Glomerular visceral epithelial cell (primary cell): ENCODE measurements at regions not wholly inside any gene's neighbourhood (a gene's known extent, or its start where the extent isn't known, plus 50 kb on each side); places are given as distances from the start of the nearest gene placed in this dataset.

Experiments
- DNase-seq: peaks from one replicate; pipeline ENCODE4 v3.0.0-alpha.2; 2016; ENCODE audit errors: extremely low spot score

DNA sequence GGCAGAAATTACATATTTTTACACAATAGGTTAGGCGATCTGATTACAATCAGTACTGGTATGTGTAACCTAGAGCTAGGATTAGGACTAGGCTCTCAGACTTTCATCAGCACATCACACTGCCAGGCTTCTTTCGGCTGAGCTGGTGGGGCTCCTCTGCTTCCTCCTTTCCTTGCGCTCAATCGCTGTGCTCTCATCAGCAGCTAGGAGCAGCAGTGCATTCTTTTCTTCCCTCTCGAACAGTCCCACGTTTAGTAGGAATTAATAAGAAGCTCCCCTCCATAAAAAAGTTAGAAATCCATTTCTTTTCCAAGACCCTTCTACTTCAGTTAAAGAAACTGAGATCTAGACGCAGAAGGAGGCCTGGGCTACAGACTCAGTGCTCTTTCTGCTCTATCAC, 350.4 kb downstream of the SPRY1 start:
- no peak for DNase-seq

DNA sequence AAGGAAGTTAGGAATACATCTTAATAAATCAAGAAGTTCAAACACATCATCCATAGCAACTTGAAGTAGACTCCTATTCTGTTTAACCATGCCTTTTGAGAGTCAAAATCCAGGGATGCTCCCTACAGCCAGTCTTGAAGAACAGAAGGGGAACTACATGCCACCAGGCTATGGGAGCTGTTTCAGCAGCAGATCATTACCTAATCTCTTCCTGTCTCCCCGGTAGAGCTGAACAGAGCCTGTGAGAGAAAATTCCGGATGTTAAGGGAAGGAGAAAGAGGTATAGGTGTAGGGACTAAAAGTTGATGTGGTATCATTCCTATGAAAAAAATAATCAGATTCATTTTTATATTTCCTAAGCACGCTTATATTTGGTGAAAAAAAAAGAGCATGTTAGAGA, 352.2 kb downstream of the SPRY1 start:
- DNase-seq = no peak

DNA sequence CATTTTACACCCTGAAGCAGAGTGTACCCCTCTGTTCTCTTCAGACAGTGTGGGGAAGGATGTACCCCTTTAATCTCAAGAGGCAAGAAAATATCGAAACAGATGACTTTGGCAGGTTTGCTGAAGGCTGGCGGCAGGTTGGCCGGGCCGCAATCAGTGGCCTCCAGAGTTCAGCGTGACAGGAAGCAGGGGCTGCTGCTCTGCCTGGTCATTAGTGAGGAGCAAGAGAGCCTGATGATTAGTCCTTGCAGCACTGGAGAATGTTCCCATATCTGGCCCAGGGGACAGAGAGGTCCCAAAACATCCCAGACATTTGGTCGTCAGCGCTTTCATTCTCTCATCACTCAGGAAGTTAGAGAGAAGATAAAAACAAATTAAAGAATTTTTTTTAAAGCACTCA, 352.8 kb downstream of the SPRY1 start:
- DNase-seq = no peak

DNA sequence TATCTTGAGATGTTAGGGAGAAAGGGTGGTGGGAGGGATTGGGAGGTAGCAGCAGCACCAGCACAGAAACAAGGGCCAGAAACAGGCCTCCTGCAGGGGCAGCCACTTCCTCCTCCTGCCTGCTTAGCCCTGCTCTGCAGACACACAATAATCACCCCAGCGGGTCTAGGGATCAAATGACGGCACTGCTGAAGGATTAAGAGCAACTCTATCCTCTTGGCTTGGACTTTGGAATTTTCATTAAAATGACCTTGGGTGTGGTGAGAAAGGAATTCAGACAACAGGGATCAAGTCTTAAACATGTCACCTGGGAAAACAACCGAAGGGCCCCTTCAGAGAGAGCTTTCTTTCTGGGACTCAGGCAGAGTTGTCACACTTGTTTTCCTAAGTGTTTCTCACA, 353.4 kb downstream of the SPRY1 start:
- DNase-seq = no peak

DNA sequence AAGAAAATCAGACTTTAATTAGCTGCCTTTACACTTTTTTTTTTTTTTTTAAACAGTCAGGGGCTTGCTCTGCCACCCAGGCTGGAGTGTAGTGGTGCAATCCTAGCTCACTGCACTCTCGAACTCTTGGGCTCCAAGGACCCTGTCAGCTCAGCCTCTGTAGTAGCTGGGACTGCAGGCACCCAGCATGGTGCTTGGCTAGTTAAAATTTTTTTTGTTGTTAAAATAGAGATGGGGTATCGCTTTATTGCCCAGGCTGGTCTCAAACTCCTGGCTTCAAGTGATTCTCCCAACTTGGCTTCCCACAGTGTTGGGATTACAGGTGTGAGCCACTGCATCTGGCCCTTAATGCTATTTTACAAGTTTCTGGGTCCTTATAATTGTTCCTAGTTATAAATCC, 359.1 kb downstream of the SPRY1 start:
- no peak for DNase-seq

DNA sequence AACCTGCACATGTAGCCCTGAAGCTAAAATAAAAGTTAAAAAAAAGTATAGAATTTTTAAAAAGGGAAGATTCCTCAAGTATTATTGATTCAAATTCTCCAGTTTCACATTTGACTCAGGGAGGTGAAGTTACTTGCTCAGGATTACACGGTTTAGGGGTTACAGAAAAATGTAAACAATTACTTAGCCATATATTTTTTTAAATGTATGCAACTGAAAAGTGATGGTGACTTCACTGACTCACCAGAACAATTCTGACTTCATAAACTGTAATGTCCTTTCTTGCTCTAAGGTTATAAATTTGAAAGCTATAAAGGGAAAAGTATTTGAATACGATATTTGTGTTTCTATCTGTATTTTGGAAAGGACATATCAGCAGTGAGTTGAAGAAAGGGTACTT, 371.2 kb downstream of the SPRY1 start:
- DNase-seq = no peak

DNA sequence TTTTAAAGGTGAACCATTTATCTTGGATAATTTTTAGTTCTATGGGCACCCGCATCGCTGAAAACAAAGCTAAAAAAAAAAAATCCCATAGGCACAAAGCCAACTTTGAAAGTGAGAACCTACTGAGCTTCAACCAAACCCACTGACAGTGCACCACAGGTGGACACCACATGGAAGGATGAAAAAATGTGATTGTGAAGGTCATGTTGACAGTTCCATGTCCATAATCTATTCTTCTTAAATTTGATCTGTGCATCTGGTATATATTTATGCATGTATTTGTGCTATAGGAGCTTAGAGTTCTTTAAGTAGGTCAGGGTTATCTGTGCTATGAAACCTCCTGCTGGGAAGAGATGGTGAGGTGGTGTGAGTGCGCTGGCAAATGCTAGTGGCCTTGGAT, 374.3 kb downstream of the SPRY1 start:
- no peak for DNase-seq

DNA sequence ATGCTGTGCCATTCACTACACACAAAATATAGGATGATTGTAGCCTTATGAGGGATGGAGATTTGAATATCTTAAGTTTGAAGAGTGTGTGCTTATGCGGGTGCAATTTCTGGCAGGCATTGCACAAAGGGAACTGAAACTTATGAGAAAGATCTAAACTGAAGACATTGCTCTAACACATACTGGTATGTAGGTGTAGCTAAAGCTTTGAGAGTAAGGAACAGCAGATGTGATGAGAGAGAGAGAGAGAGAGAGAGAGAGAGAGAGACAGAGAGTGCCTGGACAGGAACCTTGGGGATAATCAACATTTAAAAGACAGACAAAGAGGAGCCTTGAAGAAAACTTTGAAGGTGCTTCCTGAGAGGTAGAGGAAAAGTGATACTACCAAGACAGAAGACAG, 379.7 kb downstream of the SPRY1 start:
- no peak for DNase-seq

DNA sequence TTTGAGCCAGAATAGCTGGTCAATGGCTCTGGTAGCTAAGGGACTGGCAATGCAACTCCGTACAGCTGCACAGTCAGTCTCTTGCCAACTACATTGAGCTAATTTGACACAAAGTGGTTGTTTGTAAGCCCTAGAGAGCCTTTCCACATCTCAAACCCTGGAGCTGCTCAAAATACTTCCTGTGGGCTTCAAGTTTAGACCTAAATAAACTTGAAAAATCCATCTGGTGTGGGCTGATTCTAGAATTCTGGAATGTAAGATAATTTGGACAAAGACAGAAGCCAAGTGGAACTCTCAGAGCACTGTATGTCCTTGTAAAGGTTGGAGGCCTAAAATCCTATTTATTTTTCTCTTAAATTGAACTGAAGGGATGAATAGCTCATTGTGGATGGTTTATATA, 380.8 kb downstream of the SPRY1 start:
- DNase-seq = no peak

DNA sequence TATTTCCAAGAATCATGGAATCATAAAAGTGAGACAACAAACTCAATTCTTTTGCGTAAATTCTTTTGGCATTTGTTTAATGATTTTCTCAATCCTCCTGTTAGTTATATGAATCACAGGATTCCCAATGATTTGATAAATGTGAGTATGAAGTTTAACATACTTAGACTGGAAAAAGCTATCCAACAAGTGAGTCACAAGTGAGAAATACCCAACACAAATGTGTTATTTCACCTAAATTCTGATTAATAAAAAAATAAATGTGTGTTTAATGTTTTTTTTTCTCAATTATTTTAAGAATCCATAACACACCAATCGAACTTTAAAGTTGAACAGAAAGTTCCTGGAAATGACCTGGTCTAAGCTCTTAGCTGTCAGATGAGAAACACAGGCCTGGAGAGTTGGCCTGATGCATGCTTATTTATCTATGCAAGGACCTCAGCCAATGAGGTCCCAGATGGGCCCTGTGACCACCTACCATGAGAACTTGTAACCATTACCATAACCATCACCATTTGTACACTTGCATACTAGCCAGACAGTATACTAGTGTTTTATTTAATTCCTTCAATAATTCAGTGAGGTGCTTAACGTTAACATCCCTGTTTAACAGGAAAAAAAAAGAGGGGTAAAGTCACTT, 386.7 kb downstream of the SPRY1 start:
- no peak for DNase-seq

DNA sequence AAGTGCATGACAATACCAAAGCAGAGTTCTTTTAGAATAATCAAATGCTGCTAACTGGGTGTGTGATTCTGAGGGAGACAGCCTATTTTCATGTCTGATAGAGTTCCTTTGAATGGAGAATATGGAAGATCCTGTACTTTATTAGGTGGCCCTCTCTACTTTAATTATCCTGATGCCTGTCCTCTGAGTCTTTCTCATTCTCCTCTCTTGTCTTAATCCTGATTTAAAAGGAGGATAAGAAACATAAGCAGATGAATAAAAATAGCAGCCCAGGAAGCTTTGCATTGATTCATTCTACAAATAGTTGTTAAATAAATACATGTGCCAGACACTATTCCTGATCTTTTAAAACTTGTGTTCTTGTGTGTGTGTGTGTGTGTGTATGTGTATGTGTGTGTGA, 387.3 kb downstream of the SPRY1 start:
- no peak for DNase-seq

DNA sequence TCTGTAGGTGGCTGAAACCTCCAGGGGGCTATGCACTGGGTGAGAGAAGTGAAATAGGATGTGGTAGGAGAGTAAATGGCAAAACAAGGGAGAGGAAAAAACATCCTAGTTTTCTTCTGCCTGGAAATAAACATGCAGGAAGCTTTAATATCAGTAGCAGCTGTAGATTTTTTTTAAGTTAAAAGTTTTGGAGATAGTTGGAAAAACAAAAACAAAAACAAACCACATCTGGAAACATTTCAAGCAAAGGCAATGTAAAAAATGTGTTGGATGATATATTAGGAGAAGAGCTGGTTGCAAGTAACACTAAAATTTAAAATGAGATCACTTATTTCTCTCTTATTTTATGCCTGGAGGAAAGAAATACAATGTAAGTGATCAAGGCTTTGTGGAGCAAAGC, 388.0 kb downstream of the SPRY1 start:
- DNase-seq = no peak

DNA sequence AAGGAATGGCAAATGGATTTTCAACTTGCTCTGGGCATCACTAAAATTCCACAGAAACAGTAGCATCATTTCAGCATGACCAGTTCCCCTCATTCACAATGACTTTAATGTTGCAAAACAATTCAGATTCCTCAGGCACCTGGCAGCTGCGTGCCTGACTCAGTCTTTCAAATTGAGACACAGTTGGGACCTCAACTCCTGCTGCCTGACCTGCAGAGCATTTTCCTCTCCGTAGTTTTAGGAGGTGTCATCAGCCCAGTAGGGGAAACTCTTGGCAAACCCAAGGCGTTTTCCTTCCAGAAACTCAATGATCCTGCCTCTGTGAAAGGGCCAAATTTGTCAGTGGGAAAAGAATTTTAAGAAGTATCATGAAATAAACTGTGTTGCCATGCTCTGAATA, 388.9 kb downstream of the SPRY1 start:
- no peak for DNase-seq

DNA sequence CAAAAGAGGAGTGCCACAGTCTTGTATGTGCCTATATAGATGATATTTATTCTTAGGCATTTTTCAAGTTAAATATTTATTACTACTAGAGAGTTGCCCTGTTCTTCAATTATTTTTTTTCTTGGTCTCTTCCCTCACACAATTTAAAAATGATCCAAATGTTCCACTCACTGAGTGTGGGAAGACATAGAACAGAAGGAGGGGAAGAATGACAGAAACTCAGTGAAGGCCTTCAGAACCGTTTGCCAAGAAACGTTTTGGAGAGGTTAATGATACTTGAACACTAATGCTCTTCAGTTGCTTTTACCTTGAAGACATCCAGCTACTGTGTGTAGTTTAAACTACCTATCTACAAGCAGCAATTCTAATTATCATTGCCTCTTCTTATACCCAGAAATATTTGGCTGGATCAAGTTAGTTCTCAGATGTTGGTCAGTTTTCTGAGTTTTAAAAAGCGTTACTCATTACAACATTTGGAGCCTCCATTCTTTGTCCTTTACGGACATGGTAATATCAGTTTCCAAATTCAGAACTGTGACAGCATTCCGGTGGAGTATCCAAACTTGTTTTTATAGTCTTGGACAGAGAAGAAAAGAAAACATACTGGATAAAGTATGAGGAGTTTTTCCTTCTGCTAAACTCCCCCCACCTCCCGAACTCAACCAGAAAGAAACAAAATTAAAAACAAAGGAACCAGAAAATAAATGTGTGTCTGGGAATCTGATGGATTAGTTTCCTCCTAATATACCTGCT, 389.7 kb downstream of the SPRY1 start:
- DNase-seq = no peak

DNA sequence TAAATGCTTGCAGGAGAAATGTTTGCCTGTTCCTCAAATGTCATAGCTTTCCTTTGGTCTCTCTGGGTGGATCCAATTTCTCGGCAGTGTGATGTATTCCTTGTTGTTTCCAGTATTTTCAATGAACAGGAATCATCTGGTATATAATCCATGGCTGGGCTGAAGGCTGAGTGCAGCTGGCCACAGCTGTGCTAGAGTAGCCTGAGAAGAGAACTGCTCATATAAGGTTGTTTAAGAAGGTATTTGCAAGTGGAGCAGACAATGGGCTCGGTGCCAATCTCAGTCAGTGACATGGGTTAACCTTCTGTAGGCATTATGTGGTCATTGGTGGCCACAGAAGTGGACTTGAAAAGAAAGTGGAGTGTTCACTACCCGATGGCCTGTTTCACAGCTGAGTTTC, 390.3 kb downstream of the SPRY1 start:
- DNase-seq = peak; percentile 44

DNA sequence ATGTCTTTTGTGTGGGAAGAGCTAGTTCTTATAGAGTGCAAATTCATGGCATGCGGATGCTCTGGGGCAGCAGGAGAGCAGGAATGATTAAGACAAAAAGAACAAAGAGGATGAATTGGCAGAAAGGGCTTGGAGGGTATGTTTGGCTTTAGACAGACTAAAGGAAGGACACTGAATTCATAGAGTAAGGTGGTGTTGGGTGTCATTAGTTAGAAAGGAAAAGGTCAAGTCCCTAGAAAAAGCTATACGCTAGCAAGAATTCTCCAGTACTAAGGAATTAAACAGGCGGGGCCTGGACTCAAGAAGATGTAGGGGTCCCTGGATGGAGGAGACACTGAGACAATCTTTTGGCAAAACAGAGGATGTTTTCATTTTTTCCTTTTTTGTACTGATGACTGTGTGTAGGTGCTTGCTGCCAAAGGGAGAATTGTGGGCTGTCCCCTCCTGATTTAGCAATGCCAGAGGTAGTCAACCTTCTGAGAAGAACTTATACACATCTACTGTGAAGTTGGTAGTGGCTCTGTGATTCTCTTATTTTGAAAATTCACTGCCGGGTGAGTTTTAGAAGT, 391.0 kb downstream of the SPRY1 start:
- no peak for DNase-seq

DNA sequence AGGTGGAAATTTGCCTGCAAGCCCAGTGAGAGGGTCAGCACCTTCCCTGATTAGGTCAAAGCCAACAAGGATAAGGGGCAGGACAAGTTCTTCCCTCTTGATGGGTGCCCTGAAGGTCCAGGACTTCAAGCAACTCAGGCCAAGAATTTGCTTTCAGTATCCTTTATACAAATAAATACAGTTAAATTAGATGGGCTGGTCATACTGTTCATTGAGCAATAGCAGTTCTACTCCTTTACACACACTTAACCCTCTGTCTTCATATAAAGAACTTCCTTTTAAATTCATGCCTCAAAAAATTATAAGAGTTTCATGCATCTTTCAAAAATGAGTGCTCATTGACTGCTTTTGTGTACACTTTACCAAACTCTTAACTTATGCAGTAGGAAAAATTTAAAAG, 392.0 kb downstream of the SPRY1 start:
- no peak for DNase-seq

DNA sequence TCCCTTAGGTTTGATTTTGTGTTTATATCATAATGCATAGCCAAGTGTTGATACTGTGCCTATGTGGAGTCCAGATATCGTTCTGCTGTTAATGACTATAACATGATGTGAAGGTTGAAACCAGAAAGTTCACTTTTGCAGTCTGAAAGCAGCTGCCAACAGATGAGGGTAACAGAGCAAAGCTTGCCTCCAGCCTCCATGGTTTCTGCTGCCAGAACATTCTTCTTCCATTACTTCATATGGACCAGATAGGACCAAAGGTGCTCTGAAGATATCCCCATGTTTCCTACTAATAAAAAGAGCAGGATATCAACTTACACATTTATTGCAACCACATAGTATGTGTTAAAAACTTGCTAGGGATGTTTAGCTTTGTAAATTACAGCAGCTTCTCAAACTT, 394.1 kb downstream of the SPRY1 start:
- DNase-seq = no peak

DNA sequence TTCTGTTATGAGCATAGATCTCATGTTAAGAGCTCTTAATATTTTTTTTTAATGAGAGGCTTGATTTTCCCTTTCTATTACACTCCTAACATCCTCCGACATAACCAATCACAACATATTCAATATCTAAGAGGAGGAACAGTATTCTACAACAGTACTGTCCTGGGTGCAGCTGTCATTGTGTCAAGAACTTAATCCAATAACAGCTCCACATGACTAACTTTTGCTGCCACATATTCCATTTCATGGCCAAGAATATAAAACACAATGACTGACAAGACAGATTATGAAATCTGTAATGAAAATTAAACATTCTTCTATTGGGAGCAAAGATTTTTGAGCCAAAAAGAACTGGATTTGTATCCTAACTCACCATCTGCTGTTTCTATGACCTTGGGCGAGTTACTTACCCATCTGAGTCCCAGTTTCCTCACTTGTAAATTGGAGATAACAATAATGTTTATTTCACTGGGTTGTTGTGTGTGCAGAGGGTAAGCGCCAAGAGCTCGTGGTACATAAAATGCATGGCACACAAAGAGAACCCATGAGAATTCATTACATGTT, 405.6 kb downstream of the SPRY1 start:
- no peak for DNase-seq

DNA sequence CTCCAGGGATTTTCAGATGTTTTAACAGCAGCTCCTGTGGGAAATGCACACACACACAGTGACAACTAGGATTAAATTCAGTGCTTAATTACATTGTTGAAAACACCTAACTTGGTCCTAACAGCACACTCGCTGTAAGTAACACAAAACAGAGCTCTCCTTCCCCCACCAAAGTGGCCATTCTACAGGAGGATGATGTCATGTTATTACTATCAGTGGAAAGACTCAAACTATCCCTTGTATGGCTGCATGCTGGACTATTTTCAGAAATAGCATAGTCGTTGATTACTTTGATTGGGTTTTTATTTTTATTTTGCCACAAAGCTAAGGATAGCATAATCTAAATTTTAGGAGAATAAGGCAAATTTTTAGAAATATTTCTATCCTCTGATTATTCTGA, 406.3 kb downstream of the SPRY1 start:
- DNase-seq = no peak

DNA sequence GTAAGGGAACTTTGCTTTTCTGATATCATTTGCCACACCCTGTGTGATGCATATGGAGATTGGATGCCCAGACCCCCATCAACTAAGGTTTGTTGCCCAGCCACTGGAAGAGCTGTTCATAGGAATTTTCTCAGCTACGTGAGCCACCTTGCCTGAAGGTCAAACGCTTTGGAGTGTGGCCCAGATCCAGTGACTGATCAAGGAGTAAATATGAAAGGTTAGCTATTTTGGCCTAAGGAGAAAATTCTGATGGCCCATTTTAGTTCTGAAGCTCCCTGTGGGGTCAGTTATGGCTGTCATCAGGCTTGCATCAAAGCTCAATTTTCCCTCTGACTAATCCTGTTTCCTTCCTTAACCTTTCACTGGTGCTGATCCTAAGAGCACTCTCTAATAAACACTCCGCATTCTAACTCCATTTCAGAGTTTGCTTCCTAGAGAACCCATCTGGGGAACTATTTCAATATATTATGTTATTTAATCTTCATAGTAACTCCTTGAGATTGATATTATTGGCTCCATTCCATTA, 407.7 kb downstream of the SPRY1 start:
- DNase-seq = no peak

DNA sequence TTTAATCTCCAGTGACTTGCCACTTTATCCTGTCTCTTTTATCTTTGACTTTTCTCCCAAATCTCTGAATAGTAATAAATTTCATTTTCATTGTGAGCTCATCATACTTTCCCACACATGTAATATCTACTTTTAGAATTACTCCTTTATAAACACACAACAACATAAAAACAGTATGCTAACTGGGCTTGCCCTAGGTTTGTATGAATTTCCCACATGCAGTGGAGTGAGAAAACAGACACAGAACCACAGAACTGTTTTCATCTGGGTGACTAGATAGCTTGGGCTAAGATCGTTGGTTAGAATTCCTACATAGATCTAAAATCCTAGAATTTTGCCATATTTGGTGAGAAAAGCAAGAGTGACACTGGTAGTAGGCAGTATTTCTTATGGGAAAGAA, 409.5 kb downstream of the SPRY1 start:
- DNase-seq = no peak

DNA sequence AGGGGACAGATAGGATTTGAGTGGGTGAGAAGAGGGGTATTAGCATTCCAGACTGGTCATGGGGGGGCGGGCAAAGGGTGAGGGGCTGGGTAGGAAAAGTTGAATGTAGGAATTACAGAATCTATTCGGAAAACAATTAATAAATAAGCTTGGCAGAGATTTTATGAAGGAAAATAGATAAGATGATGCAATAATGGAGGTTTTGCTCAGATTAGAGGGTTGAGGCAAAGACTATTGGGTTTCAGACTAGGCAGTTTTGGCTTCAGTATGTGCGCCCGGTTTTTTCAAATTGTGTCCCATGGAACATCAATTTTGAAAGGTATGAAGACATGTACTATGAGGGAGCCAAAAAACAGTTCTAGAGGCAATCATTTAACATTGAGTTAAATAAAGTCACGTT, 410.6 kb downstream of the SPRY1 start:
- DNase-seq = no peak
